NCI-H1436 treated with DMSO at 0.1 percent for 48 hours (cell line): ENCODE measurements at regions not wholly inside any gene's neighbourhood (a gene's known extent, or its start where the extent isn't known, plus 50 kb on each side); places are given as distances from the start of the nearest gene placed in this dataset.

Experiments
- DNase-seq: peaks from one replicate; lab custom pipeline; 2025; lab: John Stamatoyannopoulos, UW

DNA sequence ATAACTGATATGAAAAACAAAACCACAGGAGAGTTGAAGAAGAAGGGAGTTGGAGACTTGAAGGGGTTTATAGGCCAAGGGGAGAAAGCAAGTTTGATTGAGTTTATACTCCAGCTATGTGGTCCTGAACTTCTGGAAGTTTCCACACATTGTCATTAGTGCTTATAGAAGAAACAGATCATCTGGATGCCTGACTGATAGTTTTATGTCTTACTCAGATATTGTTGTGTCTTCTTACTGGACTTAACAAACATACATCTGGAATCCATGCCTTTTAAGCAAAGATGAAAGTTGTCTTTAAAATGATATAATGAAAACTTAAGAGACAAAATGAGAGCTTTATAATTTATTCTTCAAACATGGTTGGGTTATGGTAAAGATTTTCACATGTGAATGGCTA lies 101.3 kb upstream of the FZD8 start:
- no peak for DNase-seq

- no peak for DNase-seq
These were observed 97.9 kb upstream of the FZD8 start for GRCh38 chr10:35739998-35740397.

- no peak for DNase-seq
These were observed 93.3 kb upstream of the FZD8 start for GRCh38 chr10:35735412-35735811.

GRCh38 chr10:35731828-35732227 lies 89.7 kb upstream of the FZD8 start:
- no peak for DNase-seq

- DNase-seq, result no peak
These were observed 86.2 kb upstream of the FZD8 start for GRCh38 chr10:35728341-35728740.

DNA sequence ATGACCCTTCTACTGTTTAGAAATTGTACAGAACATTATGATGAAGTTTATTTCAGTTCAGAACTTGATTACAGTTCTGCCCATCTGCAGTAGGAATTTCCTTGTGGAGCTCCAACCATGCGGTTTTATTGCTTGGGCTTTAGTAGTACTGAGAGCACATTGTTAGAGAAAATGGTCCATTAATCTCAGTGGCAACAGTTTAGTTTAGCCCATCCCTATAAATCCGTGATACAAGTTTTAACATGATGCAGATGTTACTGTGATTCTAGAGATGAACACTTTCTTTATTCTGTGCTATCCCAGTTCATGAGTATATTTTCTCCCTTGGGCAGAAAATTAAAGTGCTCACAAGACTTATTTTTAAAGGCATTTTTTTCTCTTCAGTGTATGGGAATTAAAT lies 84.8 kb upstream of the FZD8 start:
- no peak for DNase-seq

DNA sequence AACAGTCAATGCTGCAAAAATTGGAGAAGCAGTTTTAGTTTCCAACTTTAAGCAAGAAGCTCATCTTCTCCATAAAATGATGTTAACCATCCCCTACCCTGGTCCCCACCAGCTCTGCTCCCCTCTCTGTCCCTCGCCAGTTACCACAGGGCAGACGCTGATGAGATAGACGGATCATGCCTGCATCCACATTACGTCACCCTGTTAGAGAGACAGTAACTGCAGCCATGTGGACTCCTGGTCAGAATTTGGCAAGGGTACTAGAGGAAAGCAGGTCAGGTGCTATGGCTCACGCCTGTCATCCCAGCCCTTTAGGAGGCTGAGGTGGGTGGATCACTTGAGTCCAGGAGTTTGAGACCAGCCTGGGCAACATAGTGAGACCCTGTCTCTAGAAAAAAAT lies 81.9 kb upstream of the FZD8 start:
- no peak for DNase-seq

- no peak for DNase-seq
These were observed 81.0 kb upstream of the FZD8 start for GRCh38 chr10:35723059-35723458.

DNA sequence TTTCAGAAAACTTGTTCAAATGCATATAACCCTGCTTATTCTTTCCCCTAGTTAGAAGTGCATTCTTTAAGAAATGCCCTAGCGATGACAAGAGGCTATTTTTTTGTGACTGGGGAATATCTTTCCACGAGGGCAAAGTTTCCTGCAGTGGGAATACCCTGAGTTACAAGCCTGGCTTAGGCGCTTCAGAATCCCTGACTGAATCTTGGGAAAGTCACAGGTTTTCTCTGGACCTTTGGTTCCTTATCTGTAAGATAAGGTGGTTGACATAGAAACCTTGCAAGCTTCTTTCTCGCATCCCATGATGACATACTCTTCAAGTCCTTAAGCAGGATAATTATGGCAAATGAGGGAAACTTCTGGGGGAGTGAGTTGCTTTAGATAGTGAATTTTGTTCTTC lies 80.5 kb upstream of the FZD8 start:
- DNase-seq, result no peak

- no peak for DNase-seq
These were observed 80.1 kb upstream of the FZD8 start for GRCh38 chr10:35722226-35722625.

GRCh38 chr10:35720366-35720765 lies 78.3 kb upstream of the FZD8 start:
- no peak for DNase-seq

- no peak for DNase-seq
These were observed 74.7 kb upstream of the FZD8 start for GRCh38 chr10:35716776-35717175.

- DNase-seq, result no peak
These were observed 70.4 kb upstream of the FZD8 start for GRCh38 chr10:35712486-35712885.

DNA sequence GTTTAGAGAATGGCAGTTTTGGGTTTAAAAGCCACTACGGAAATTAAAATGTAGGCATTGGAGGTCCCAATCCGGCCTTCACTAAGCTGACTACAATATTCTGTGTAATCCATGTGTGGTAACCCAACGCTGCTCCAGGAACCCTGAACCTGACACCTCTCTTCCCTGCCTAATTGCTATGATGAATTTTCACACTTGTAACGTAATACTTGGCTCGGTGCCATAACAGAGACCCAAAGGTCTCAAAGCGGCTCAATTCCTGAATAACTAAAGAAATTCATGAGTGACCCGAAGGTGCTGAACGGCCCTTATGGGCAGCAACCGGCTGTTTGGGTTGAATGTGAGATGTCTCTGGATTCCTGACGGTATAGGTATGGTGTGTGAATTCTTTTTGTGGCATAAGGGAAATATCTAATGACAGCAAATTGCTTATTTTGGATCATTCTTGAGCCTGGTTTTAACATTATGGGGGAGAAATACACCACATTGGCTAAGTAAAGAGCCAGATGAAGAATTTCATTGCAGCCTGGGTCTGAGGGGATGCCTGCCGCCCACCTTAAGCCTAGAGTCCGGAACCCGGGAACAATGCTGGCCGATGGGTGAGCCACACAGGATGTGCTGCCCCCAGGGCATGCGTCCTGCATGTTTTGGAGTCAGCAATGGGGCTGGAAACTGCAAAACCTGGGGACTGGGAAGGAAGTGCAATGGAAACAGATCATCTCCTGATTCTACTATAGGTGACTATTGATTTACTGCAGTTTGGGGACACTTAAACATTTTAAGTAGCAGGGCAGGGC lies 69.7 kb upstream of the FZD8 start:
- peak; percentile 12 for DNase-seq

- DNase-seq, result no peak
These were observed 65.7 kb upstream of the FZD8 start for GRCh38 chr10:35707642-35708425.

- no peak for DNase-seq
These were observed 64.9 kb upstream of the FZD8 start for GRCh38 chr10:35706959-35707358.

DNA sequence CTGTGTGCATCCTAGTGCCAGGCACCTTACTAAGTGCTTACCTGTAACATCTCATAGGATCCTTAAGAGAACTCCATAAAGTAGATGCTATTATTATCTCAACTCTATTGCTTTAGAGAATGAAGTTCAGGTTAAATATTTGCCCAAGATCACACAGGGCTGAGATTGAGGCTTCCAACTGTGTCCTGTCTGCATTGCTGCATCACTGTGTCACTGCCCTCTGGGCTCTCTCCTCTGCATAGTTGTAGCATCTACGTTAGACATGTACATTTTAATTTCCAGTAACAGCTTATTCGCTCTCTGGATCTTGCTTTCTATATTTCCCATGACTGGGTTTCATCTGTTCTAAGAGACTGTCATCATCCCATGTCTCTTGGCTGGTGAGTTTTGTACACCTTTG lies 63.6 kb upstream of the FZD8 start:
- no peak for DNase-seq

- DNase-seq, result no peak
These were observed 63.0 kb upstream of the FZD8 start for GRCh38 chr10:35705051-35705450.

DNA sequence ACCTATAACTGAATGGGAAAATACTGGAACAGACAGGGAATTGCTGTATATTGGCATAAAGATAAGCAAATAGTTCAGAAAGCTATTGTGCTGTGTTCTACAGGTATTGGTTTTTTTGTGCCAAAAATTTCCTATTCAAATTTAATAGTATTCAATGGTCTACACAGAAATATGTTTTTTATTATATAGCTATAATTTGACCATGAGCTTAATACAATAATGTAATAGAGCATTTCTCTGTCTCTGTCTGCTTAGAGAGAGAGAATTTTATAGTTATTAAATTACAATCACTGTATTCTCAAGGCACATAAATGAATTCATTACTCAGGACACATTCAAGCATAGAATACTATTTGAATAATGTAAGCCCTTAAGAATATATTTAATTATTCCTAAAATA lies 62.3 kb upstream of the FZD8 start:
- DNase-seq, result no peak

DNA sequence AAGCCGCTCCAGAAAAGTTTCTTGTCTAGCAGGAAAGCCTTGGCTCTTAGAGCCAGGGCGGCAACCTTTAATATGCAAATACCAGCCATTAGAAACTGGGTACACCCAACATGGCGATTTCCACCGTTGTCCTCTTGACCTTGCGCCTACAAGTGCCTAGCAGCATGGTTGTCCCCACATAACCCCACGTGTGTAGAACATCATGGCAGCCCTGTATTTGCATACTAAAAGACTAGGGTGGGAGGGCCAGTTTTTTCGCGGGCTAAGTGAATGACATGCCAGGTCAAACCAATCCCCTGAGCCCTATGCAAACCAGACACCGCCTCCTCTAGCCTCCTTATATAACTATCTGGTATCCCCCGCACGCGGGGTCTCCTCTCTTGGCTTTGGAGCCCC lies 58.4 kb upstream of the FZD8 start:
- DNase-seq, result peak; percentile 33

- no peak for DNase-seq
These were observed 57.9 kb upstream of the FZD8 start for GRCh38 chr10:35699848-35700486.

DNA sequence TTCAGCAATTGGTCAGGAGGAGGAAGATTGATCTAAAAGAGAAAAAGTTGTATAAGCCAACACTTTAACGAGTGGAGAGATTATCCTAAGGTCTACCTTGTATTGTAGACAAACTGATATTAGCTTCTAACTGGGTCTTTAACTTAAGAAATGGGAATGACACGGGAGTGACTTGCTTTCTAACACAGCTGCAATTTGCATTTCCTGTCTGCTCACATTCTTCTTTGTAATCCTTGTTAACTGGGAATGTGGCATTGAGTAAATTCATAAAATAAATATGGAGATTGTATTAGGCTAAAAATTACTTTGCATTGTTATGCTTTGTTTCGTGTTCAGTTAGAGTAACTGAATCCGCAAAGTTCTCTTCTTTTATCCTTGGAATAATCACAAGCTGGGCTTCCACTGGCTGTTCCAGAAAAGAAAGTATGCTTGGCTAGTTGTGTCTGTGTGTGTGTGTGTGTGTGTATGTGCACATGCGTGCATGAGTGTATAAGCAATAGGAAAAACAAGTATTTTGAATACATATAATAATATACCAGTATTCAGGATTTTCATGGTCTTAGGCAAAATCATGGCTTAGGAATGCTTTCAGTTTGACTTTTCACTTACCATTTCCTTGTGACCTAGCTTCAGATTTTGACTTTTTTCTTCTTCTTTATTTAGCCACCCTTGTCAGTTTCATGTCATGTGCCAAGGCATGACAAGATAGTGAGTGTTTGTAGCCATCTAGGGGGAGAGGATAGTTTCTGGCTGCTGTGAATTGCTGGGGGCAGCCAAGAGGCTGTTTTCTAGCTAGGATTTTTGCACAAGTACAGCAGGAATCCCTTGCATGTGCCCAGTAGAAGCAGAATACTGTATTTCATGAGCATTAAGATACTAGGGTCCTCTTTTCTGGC lies 54.5 kb upstream of the FZD8 start:
- no peak for DNase-seq
